PC-9 (cell line): ENCODE measurements at regions not wholly inside any gene's neighbourhood (a gene's known extent, or its start where the extent isn't known, plus 50 kb on each side); places are given as distances from the start of the nearest gene placed in this dataset.

Source experiments
- EZH2 ChIP-seq: fragments of 200-600 bp; sonication (generic); IDR thresholded peaks from 2 replicates; pipeline ENCODE4 v1.8.0; 2017; ENCODE audit warnings: antibody characterized with exemption, low read depth
- TF ChIP-seq, protein P1 (sequence below): fragments of 200-600 bp; sonication (generic); conservative IDR thresholded peaks from 2 replicates; pipeline ENCODE4 v1.6.1; 2017; ENCODE audit warnings: mixed run types, antibody characterized with exemption, mild to moderate bottlenecking, moderate library complexity

- TF ChIP-seq, protein P1, sequence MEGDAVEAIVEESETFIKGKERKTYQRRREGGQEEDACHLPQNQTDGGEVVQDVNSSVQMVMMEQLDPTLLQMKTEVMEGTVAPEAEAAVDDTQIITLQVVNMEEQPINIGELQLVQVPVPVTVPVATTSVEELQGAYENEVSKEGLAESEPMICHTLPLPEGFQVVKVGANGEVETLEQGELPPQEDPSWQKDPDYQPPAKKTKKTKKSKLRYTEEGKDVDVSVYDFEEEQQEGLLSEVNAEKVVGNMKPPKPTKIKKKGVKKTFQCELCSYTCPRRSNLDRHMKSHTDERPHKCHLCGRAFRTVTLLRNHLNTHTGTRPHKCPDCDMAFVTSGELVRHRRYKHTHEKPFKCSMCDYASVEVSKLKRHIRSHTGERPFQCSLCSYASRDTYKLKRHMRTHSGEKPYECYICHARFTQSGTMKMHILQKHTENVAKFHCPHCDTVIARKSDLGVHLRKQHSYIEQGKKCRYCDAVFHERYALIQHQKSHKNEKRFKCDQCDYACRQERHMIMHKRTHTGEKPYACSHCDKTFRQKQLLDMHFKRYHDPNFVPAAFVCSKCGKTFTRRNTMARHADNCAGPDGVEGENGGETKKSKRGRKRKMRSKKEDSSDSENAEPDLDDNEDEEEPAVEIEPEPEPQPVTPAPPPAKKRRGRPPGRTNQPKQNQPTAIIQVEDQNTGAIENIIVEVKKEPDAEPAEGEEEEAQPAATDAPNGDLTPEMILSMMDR: no peak
- TF ChIP-seq EZH2: no peak
Measured at GRCh38 chrX:98371994-98372393, 1488.3 kb downstream of the RPA4 start.
